GM12892 (cell line): ENCODE measurements at regions not wholly inside any gene's neighbourhood (a gene's known extent, or its start where the extent isn't known, plus 50 kb on each side); places are given as distances from the start of the nearest gene placed in this dataset.

Experiments used
- POLR2A ChIP-seq: IDR thresholded peaks from 2 replicates; pipeline ENCODE4 v1.6.1; 2011; ENCODE audit warnings: low read depth, low read length, control low read depth
- POLR2AphosphoS5 ChIP-seq: IDR thresholded peaks from 2 replicates; pipeline ENCODE4 v1.6.1; 2011; ENCODE audit warnings: low read depth, low read length, control low read depth

- TF ChIP-seq POLR2AphosphoS5 (no peak), POLR2A (no peak)
Measured at GRCh38 chr9:74355107-74355506, 142.0 kb upstream of the RORB start.
